ENCODE measurements at regions not wholly inside any gene's neighbourhood (a gene's known extent, or its start where the extent isn't known, plus 50 kb on each side); places are given as distances from the start of the nearest gene placed in this dataset.

GRCh38 chr3:66751842-66752241, 246.3 kb upstream of the KBTBD8 start:
- DNase-seq = no peak

- no peak for DNase-seq
Measured at GRCh38 chr3:66753670-66754069, 244.4 kb upstream of the KBTBD8 start.

- DNase-seq = no peak
Measured at GRCh38 chr3:66754613-66755012, 243.5 kb upstream of the KBTBD8 start.

- no peak for DNase-seq
Measured at GRCh38 chr3:66755924-66756323, 242.2 kb upstream of the KBTBD8 start.

GRCh38 chr3:66756468-66757036, 241.6 kb upstream of the KBTBD8 start:
- no peak for DNase-seq

- no peak for DNase-seq
Measured at GRCh38 chr3:66761093-66761780, 236.9 kb upstream of the KBTBD8 start.

- no peak for DNase-seq
Measured at GRCh38 chr3:66762916-66763693, 235.0 kb upstream of the KBTBD8 start.

GRCh38 chr3:66778107-66778506, 220.0 kb upstream of the KBTBD8 start:
- no peak for DNase-seq

- DNase-seq = no peak
Measured at GRCh38 chr3:66778777-66779176, 219.3 kb upstream of the KBTBD8 start.

- no peak for DNase-seq
Measured at GRCh38 chr3:66785191-66785909, 212.8 kb upstream of the KBTBD8 start.

- DNase-seq = no peak
Measured at GRCh38 chr3:66789580-66790237, 208.4 kb upstream of the KBTBD8 start.

- no peak for DNase-seq
Measured at GRCh38 chr3:66792086-66792485, 206.0 kb upstream of the KBTBD8 start.

GRCh38 chr3:66795365-66795764, 202.7 kb upstream of the KBTBD8 start:
- no peak for DNase-seq

- DNase-seq = no peak
Measured at GRCh38 chr3:66796343-66796742, 201.8 kb upstream of the KBTBD8 start.

GRCh38 chr3:66797889-66798560, 200.1 kb upstream of the KBTBD8 start:
- no peak for DNase-seq

- DNase-seq = no peak
Measured at GRCh38 chr3:66800941-66801545, 197.1 kb upstream of the KBTBD8 start.

- no peak for DNase-seq
Measured at GRCh38 chr3:66803206-66803605, 194.9 kb upstream of the KBTBD8 start.

GRCh38 chr3:66803721-66804695, 194.1 kb upstream of the KBTBD8 start:
- DNase-seq = no peak

GRCh38 chr3:66808891-66809594, 189.1 kb upstream of the KBTBD8 start:
- no peak for DNase-seq

- DNase-seq = no peak
Measured at GRCh38 chr3:66809595-66809958, 188.5 kb upstream of the KBTBD8 start.

Measured in left hindlimb (tissue), 1 donor.